Fibroblast of the conjunctiva (primary cell): ENCODE measurements at regions not wholly inside any gene's neighbourhood (a gene's known extent, or its start where the extent isn't known, plus 50 kb on each side); places are given as distances from the start of the nearest gene placed in this dataset.
A peak's percentile ranks its signal among the peaks of the same experiment; 100 is the strongest.

ENCODE experiments used
- DNase-seq: peaks from one replicate; pipeline ENCODE4 v3.0.0-alpha.2; 2010; ENCODE audit warnings: low read depth

DNA sequence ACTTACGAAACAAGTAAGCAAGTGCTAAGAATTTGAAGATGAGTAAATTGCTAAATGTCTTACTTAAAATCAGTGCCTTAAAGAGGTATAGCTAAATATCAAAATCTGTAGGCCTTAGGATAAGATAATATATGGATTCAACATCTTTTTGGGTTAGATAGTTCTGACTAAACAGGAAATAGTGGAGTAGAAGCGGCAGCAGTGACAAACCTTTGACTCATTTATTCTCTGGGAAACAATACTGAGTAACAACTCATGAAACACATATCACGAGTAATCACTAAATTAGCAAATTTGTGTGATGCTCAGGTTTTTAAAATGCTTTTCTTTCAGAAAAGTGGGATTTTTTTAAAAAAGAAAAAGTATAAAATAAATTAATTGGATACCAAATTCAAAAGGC is 762.1 kb upstream of the TYRP1 start:
- DNase-seq: no peak

DNA sequence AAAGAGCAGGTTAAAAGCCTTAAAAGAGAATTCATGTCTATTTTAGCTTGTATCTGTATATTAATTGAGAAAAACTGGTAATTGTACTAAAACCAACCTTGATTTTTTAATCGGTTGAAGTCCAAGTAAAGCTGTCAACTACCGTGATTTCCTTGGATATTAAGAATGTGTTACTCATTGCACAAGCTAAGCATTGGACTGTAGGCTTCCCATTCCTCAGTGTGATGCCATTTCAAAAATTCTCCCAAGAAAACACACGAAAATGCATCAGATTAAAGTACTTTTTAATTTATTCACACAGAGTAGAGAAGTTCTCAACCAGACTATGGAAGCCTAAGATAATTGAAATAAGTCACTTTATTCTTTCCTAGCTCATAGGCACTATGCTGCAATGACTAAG is 761.4 kb upstream of the TYRP1 start:
- DNase-seq: no peak

DNA sequence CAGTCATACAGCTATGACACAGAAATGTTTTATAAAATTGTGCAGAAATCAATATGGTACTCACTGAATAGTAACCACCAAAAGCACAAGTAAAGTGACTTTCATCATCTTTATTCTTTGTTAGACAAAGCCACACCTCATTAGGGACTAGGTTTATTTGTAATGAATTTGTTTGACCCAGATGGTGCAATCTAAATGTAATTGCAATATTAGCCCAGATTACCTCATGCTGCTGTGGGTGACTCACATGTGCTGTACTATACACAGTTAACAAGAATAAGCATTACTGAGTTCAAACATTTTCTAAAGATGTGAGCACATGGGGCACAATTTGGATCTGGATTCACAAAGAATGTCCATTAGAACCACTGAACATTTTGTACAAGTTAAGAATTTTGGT is 759.3 kb upstream of the TYRP1 start:
- DNase-seq: peak; percentile 96

DNA sequence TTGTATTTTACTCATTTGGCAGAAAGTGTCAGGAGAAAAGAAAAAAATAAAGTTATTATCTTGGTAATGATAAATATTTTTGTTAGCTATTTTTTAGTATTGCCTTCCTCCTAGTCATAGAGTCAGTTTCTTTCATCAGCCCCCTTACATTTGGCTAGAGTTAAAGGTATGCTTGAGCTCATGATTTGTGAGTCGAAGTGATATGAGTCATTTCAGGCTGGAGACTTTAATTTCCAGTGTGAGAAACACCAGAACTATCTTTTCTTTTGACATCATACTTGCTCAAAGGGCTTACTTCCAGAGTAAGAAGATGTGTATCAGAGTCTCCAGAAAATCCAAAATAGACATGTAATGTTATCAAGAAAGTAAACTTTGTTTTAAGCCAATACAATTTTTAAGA is 746.7 kb upstream of the TYRP1 start:
- DNase-seq: peak; percentile 61

DNA sequence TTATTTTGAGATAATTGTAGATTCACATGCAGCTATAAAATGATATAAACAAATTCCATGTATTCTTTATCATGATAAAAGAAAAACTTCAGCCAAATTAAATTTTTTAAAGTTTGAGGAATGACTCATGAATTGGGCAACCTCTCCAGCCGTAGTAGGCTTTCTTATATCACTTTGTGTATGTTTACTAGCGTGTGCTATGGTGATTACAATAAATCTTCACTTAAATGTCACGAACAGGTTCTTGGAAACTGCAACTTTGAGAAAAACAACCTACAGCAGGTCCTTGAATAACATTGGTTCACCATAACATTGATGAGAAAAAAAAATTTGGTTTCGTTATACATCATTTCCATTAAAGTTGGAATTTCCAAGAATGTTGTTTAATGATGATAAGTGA is 730.9 kb upstream of the TYRP1 start:
- DNase-seq: no peak

DNA sequence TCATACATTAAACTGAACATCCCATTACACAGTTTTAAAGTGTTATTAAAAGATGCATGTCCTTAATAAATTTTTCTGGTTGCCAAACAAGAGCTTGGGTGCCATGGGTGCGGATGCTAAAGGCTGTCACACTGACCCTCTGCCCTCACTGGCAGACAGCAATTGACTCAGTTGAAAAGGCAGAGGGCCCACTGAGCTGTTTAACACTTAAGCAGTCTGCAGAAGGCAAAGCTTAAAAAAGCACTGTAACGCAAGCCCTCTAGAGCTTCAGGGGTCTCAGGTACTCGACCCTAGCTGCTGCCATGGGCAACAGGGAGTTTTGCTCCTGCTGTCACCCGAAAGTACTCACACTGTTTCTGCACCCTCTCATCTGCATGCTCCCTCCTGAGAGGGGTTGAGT is 726.4 kb upstream of the TYRP1 start:
- DNase-seq: no peak

DNA sequence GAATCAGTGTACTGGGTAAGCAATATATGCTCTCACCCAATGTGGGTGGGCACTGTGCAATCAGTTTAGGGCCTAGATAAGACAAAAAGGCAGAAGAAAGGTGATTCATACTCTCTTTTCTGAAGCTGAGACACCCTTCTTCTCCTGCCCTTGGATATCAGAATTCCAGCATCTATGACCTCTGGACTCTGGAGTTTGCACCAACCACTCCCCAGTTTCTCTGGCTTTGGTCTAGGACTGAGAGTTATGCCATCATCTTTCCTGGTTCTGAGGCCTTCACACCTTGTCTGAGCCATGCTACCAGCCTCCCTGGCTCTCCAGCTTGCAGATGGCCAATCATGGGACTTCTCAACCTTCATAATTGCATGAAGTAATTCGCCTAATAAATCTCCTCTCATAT is 724.6 kb upstream of the TYRP1 start:
- DNase-seq: no peak

DNA sequence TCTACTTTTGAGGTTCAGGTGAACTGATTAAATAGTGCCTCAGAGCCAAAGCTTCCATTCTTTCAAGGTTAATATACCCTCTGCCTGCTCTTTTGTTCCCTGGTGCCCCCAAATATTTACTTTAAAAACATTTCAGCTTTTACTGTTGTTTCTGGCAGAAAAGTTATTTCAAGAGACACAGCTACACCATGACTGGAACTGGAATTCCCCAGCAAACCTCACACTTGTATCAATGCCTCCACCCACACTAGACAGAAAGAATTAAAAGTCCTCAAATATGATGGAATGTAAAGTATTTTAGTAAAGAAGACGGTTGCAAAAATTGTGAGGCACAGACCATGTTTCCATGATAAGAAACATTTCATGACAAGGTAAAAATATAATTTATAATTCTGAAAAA is 720.2 kb upstream of the TYRP1 start:
- DNase-seq: no peak

DNA sequence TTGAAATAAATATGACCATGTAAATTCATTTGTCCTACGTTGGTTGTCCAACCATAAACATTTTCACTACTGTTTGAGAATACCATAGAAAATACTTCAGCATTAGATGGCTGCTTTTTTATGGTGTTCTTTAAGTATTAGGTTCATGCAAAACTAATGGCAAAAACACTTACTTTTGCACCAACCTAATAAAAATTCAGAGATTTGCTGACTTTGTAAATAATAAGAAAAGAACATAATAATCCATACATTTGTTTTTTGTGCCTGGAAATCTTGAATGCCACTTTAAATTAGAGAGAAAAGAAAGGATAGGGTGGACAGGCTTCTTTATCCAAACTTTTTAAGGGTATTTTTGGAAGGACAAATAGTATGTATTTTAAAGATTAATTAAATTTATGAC is 719.7 kb upstream of the TYRP1 start:
- no peak for DNase-seq

DNA sequence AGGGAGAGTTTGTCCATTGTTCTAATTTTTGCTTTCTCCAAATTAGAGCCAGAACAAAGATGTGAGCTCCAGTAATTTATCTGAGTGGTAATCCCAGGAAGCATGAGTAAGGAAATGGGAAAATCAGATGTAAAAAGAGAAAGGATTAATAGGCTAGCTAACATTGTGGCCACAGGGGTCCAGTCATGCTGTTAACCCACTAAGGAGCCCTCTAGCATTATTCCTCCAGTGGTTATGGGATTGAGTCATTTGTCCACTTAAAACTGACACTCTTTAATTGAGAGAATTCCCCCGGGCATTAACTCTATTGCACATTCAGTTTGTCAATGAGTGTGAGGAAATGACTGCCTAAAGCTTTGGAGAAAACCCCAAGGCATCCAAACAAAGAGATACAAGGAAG is 700.3 kb upstream of the TYRP1 start:
- DNase-seq: no peak

DNA sequence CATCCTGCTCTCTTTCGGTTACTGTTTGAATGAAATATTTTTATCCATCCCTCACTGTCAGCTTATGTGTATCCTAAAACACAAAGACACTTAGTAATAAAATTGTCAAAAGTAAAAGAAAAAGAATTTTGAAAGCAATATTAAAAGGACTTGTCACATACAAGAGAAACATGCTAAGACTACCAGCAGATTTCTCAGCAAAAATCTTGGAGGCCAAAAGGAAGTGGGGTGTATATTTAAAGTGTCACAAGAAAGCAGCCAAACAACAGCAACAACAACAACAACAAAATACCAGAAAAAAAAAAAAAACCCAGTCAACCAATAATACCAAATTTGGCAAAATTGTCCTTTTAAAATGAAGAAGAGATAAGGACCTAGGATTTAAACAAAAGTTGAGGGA is 678.7 kb upstream of the TYRP1 start:
- no peak for DNase-seq

DNA sequence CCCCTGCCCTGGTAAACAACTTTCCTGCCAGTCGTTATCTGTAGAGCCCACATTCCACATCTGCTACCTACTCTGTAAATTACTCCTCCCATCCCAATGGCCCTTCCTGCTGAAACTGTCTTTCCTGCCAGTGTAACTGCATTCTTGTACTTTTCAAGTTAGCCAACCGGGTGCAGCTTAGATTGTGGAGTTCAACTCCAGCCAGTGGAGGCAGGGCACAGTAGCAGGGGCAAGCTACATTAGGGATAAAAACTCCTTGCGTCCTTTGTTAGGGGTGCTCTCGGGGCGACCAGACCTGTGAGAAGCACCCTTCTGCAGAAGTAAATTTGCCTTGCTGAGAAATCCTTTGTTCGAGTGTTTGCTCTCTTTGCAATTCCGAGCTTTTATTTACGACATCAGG is 639.0 kb upstream of the TYRP1 start:
- DNase-seq: no peak

DNA sequence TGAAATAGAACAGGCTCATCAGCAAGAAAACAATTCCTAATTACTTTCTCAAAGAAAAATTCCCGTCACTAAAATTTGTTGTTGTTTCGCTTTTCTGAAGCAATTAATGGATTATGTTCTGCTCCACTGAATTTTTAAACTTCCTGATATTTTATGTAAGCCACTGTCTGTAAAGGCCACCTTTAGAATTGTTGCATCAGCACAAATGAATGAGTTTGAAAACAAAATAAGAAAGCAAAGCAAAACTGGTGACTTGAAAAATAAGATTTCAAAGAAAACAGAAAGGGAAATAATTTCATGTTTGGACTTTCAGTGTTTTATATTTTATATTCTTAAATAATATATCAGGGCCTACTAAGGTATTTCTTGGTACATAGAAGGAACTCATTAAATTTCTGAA is 636.3 kb upstream of the TYRP1 start:
- no peak for DNase-seq

DNA sequence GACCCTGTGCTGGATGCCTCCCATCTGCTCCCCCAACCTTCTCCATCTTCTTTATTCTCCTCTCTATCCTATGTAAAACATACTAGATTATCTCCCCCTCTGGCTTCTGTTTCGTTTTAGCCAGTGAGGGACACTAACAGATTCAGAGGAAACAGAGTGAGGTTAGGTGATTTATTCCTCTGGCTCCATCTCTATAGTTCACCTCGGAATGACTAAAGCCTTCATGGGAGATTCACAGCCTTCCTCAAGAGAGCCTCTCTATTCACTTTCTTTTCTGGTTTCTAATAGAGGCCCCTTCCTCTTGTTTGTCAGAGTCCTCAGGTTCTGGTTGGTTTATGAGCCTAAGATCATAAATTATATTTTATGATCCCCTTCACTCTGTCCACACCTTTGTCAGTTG is 633.1 kb upstream of the TYRP1 start:
- DNase-seq: no peak

DNA sequence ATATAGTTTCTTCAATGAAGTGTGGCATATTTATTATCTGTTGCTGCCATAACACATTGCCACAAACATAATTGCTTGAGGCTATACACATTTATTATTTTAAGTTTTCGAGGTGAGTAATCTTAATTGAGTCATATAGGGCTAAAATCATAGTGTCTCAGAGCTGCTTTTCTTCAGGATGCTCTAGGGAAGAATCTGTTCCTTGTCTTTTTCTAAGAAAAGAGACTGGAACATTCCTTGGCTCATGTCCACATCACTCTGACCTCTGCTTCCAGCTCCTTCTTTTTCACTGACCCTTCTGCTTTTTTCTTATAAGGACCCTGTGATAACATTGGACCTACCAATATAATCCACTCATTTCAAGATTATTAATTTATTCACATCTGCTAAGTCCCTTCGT is 632.4 kb upstream of the TYRP1 start:
- no peak for DNase-seq

DNA sequence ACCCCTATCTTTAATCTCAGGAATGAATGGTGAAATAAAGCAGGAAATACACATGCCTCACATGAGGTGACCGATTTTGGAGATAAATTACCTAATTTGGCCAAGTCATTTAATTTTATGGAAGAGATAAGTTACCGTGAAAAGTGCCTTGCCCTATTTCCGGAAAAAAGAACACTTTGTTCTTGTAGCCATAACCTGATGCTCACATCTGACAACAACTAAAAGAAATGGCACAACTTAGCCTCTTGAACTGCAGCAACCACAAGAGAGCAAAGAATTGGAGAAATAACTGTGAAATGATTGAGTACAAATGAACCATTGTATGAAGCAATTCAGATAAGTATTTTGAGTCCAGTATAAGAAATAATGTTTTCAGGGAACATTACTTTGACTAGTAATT is 628.1 kb upstream of the TYRP1 start:
- DNase-seq: no peak

DNA sequence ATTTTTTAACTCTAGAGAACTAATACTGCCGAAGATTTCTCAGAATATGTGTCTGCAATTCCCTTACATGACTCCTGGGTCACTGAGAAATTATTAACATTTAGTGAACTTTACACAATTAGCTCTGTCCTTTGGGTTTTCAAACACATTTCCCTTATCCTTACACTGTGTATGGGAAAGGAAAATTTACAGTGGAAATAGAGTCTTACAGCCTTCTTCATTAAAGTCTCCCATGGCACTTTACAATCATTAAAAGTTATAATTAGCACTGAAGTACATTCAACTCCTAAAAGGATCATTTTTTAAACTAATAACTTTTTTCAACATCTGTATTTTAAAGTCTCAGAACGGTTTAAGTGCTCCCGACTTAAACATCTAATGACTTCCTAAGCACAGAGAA is 627.5 kb upstream of the TYRP1 start:
- DNase-seq: no peak

DNA sequence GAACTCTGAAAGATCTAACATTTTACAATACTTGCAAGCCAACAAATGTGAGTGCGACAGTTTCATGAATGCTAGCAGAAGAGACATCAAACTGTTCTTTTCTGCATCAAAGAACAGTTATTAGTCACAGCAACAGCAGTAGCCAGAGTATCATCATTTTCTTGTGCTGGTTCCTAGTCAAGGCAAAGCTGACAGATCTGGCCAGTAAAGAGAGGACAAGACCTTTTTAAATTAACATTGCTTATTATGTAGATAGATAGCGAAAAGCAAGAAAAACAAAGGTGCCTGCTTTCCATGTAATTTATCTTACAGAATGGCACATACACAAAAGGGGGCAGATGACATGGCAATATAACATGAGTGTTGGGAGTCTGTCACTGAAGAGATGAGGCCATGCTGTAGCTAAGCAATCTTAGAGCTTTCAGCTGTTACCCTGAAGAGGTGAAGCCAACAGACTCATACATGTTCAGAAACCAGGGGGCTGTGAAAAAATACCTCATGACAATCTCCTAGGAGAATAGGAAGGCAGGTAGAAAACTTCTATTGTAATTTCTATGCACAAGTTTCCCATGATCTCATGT is 626.6 kb upstream of the TYRP1 start:
- DNase-seq: no peak

DNA sequence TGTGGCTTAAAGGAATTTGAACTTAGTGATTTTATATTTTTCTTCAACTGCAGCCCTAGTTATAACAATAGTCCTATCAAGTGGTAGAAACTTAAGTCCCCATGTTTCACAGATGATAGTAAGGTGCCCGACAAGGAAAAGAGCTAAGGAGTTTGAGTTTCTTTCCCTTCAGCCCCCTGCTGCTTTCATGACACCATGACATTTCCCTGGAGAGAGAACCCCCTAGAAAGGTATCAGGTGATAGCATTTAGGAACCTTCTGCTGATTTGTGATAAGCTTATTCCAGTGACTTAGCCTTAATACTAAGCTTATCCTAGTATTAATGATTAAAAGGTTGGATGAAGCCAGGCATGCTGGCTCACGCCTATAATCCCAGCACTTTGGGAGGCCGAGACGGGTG is 623.8 kb upstream of the TYRP1 start:
- no peak for DNase-seq

DNA sequence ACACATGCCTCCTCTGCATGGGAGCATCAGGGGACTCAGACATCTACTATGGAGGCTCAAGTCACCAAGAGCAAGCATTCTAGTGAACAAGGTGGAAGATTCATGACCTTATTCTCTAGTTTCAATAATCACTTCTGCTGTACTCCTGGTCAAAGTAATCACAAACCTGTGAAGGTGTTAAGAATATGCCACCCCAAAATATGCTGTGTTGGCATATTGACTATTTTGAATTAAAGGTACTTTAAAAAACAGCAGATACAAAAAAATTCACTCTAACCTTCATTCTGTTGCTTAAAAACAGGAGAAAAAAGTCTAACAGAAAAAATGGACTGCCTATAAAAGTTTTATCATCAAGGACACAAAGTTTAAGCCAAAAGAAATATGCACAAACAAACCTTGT is 607.8 kb upstream of the TYRP1 start:
- no peak for DNase-seq

DNA sequence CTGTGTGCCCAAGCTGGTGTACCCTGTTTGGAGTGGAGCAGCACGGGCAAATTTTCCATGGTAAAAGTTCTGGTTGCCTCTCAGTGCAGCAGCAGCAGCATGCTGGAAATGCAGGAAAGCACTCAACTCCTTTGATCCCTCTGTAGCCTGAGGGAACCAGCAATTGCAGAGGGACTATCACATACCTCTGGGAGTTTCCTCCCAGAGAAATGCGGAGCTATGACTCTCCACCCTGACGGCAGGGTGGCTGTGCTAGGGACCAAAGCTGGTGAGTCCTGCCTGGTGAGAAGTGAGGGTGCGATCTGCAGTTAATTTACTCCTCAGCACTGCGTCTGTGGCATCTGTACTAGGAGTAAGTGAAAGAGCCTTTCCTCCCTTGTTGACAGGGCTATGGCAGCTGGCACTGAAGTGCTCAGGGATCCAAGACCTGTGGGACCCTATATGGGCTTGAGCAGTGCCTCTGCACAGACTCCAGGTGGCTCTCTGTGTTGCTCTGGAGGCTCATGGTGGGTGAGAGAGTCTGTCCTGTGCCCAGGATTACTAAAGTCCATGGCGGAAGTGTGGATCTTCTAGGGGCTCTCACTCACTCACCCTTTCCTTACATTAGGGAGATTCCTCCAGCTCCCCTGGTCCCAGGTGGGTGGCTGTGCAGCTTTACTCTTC is 601.2 kb upstream of the TYRP1 start:
- DNase-seq: no peak

DNA sequence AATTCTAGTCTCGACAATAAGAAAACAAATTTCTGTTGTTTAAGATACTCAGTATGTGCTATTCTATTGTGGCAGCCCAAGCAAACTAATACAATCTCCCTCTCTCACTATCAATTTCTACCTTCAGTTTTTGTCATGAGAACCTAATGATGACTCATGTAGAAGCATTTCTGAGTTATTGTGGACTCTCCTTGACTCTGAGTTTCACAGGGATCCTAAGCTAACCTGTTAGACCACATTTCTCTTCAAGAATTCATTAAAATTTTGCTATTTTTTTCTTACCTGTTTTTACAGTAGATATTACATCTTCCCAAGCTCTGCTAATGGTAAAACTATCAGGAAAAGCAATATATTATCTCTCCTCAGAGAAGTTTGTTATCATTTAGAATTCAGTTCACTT is 599.1 kb upstream of the TYRP1 start:
- no peak for DNase-seq

DNA sequence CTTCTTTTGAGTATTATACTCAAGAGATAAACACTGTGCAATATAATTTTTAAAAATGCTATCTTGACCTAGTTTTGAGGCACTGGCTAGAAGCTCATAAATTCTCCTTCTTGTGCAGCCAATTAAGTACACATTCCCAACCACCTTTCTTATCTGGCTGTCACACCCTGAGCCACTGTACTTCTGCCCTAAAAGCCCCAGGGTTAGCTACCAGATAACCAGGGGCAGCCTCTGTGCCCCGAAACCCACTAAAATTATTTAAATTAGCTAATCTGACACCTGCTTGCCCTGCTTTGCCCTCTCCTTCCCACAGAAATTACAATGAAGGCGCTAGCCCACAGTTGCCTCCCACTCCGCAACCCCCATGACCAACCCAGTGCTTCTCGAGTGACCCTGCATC is 597.3 kb upstream of the TYRP1 start:
- DNase-seq: no peak

DNA sequence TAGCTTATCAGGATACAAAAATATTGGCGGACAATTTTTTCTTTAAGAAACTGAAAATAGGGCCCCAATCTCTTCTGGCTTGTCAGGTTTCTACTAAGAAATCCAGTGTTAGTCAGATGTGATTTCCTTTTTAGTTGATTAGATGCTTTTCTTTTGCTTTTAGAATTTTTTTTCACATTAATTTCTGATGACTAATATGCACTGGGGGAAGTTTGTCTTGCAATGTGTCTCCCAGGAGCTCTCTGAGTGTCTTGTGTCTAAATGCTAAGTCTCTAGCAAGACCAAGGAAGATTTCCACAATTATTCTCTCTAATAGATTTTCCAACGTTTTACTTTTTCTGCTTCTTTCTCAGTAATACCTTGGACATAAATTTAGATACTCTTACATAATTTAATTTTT is 559.8 kb upstream of the TYRP1 start:
- DNase-seq: no peak

DNA sequence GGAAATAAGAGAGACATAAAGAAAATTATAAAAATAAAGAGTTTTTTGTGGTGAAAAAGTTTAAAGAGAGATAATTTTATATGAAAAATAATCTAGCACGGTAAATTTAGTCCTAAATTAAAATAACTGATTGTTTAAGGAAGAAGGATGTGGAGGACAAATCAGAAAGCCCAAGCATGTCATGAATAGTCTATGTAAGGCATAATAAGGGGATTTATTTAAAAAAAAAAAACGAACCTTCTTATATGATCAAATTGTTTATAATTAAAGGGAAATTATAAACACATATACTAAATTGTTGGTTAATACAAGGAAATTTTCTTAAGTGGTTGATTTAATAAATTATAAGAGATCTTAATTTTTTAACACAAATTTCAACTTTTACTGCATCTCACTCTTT is 551.8 kb upstream of the TYRP1 start:
- DNase-seq: no peak
